ENCODE measurements at regions not wholly inside any gene's neighbourhood (a gene's known extent, or its start where the extent isn't known, plus 50 kb on each side); places are given as distances from the start of the nearest gene placed in this dataset.
A peak's percentile ranks its signal among the peaks of the same experiment; 100 is the strongest.

- H2AFZ ChIP-seq (ENCODE audit: low read length) = no peak overlapping the region
- no peak overlapping the region for H3K14ac ChIP-seq (ENCODE audit: insufficient read length)
- no peaks in the 10 kb centered on the region for H3K4me1 ChIP-seq (replicated peaks in 1 of 4; ENCODE audit: control insufficient read depth in 3 of 4, insufficient read depth in 4 of 4, low read length in 3 of 4)
- no peak overlapping the region for H2BK15ac ChIP-seq (ENCODE audit: low read length)
- H2AK5ac ChIP-seq (ENCODE audit: low read depth, low read length) = no peak overlapping the region
- H4K8ac ChIP-seq (ENCODE audit: extremely low read depth, insufficient read depth, low read length) = no peak overlapping the region
- no peaks in the 10 kb centered on the region for H3K23me2 ChIP-seq (ENCODE audit: low read depth, low read length)
- TF ChIP-seq KDM1A (IDR thresholded peaks at IDR 0.05; ENCODE audit: borderline replicate concordance, low read length) (no peak), EP300 (IDR thresholded peaks at IDR 0.05; ENCODE audit: borderline replicate concordance in 1 of 2, low read depth in 2 of 2, low read length in 2 of 2) (no peak)
- no peaks in the 10 kb centered on the region for H3K27me3 ChIP-seq (replicated peaks in 1 of 4; ENCODE audit: control insufficient read depth in 3 of 4, extremely low read depth in 1 of 4, insufficient read depth in 3 of 4, low read length in 3 of 4)
- DNase-seq (ENCODE audit: low read depth in 1 of 2, low spot score in 2 of 2) = peak in 1 of 2 experiments; percentile 23
- no peaks in the 10 kb centered on the region for H3K36me3 ChIP-seq (ENCODE audit: control insufficient read depth in 2 of 4, insufficient read depth in 4 of 4, low read length in 3 of 4)
- no peaks in the 10 kb centered on the region for H3K79me1 ChIP-seq (ENCODE audit: low read depth, low read length)
- no peak overlapping the region for H3K4me2 ChIP-seq (ENCODE audit: insufficient read depth in 1 of 2, low read depth in 2 of 2, low read length in 2 of 2)
- WGBS, 2 experiments (ENCODE audit: extremely low coverage in 1 of 2, insufficient coverage in 1 of 2, insufficient read length in 1 of 2, insufficient replicate concordance in 2 of 2, low coverage in 1 of 2, low lambda C conversion rate in 2 of 2, missing lambda C conversion rate in 1 of 2) = 85% methylated on average over 9 of the region's 12 CpGs; no CpG with 5 or more reads in 1 of the 2 experiments
- no peak overlapping the region for H3K4ac ChIP-seq (replicated peaks; ENCODE audit: insufficient read length, low read depth, low read length)
- no peaks in the 10 kb centered on the region for H3K79me2 ChIP-seq (ENCODE audit: control insufficient read depth in 1 of 2, insufficient read depth in 2 of 2, low read length in 2 of 2)
- ChIA-PET POLR2A (ENCODE audit: partially characterized antibody) (interaction anchor here (1.5 kb wide), 1 partner anchor 9 kb away, joined by 3 read pairs; no protein-coding TSS in a partner anchor), CTCF (ENCODE audit: partially characterized antibody) (interaction anchor here (0.6 kb wide), 3 partner anchors 62 to 364 kb away, joined by 3 to 4 read pairs (median 3); no protein-coding TSS in a partner anchor)
- no peak overlapping the region for H4K5ac ChIP-seq (ENCODE audit: insufficient read length, low read depth, low read length)
- H3K56ac ChIP-seq (replicated peaks; ENCODE audit: insufficient read length, low read depth, low read length) = no peak overlapping the region
- no peak overlapping the region for H3K23ac ChIP-seq (ENCODE audit: insufficient read length)
- H3K9ac ChIP-seq (replicated peaks in 1 of 4; ENCODE audit: extremely low read depth in 1 of 4, low read depth in 3 of 4, low read length in 3 of 4) = no peak overlapping the region
- FAIRE-seq = no peak
- no peaks in the 10 kb centered on the region for H3K9me3 ChIP-seq (ENCODE audit: insufficient read depth in 2 of 2, low read depth in 1 of 2, low read length in 1 of 2)
- H3K27ac ChIP-seq (ENCODE audit: low read depth, low read length) = no peak overlapping the region
- no peaks in the 10 kb centered on the region for H4K20me1 ChIP-seq (replicated peaks in 1 of 2; ENCODE audit: control insufficient read depth in 1 of 2, insufficient read depth in 2 of 2, low read length in 2 of 2)
- H2BK120ac ChIP-seq (replicated peaks; ENCODE audit: low read depth, low read length) = no peak overlapping the region
- H2BK12ac ChIP-seq (ENCODE audit: low read depth, low read length) = no peak overlapping the region
- H4K91ac ChIP-seq (replicated peaks; ENCODE audit: insufficient read length, low read length) = no peak overlapping the region
- no peak overlapping the region for H2BK5ac ChIP-seq (ENCODE audit: low read depth, low read length)
- no peak overlapping the region for H3K18ac ChIP-seq (ENCODE audit: extremely low read depth, low read length)
- H2BK20ac ChIP-seq (ENCODE audit: low read length) = no peak overlapping the region
- no peak overlapping the region for H3K4me3 ChIP-seq (ENCODE audit: extremely low read depth in 1 of 4, insufficient read depth in 2 of 4, low read depth in 3 of 4, low read length in 4 of 4)
Observed at GRCh38 chr2:11065833-11066485, 89.3 kb upstream of the SLC66A3 start.

Measured in H1 (cell line).